Gastroesophageal sphincter (tissue), 3 donors: ENCODE measurements at regions not wholly inside any gene's neighbourhood (a gene's known extent, or its start where the extent isn't known, plus 50 kb on each side); places are given as distances from the start of the nearest gene placed in this dataset.

ENCODE experiments used
- CTCF ChIP-seq, 4 experiments: fragments of 200-600 bp in 2 of 4; fragments of 450-650 bp in 2 of 4; sonication (generic) in 1 of 4; IDR thresholded peaks; one replicate each; pipeline ENCODE4 v1.5.1; 2017 to 2019; ENCODE audit warnings: antibody characterized with exemption in 4 of 4, mild to moderate bottlenecking in 2 of 4, moderate library complexity in 2 of 4
- EP300 ChIP-seq: sonication (generic); formaldehyde crosslinking; IDR thresholded peaks from one replicate; pipeline ENCODE4 v1.6.1; 2017; ENCODE audit warnings: antibody characterized with exemption, mild to moderate bottlenecking
- POLR2A ChIP-seq, 2 donors: fragments of 450-650 bp; IDR thresholded peaks; one replicate each; pipeline ENCODE4 v1.6.1; 2017; ENCODE audit warnings: antibody characterized with exemption in 2 of 2, mild to moderate bottlenecking in 2 of 2, moderate library complexity in 1 of 2
- POLR2AphosphoS5 ChIP-seq: sonication (generic); formaldehyde crosslinking; IDR thresholded peaks from one replicate; pipeline ENCODE4 v1.6.1; 2017; ENCODE audit warnings: antibody characterized with exemption

- TF ChIP-seq POLR2AphosphoS5: no peak
- no peak for TF ChIP-seq CTCF (IDR thresholded peaks at IDR 0.05)
- TF ChIP-seq POLR2A (IDR thresholded peaks at IDR 0.05): no peak
- TF ChIP-seq EP300: no peak
Measured at GRCh38 chr4:152248347-152248746, 287.5 kb downstream of the FBXW7 start.
